ENCODE measurements at regions not wholly inside any gene's neighbourhood (a gene's known extent, or its start where the extent isn't known, plus 50 kb on each side); places are given as distances from the start of the nearest gene placed in this dataset.

GRCh38 chr17:55666806-55667205, 55.9 kb downstream of the TMEM100 start:
- TF ChIP-seq, protein P1, sequence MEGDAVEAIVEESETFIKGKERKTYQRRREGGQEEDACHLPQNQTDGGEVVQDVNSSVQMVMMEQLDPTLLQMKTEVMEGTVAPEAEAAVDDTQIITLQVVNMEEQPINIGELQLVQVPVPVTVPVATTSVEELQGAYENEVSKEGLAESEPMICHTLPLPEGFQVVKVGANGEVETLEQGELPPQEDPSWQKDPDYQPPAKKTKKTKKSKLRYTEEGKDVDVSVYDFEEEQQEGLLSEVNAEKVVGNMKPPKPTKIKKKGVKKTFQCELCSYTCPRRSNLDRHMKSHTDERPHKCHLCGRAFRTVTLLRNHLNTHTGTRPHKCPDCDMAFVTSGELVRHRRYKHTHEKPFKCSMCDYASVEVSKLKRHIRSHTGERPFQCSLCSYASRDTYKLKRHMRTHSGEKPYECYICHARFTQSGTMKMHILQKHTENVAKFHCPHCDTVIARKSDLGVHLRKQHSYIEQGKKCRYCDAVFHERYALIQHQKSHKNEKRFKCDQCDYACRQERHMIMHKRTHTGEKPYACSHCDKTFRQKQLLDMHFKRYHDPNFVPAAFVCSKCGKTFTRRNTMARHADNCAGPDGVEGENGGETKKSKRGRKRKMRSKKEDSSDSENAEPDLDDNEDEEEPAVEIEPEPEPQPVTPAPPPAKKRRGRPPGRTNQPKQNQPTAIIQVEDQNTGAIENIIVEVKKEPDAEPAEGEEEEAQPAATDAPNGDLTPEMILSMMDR (conservative IDR thresholded peaks at IDR 0.05; ENCODE audit: low read length), result no peak
- no peak for TF ChIP-seq EZH2phosphoT487 (IDR thresholded peaks at IDR 0.05; ENCODE audit: borderline replicate concordance)
